DOHH2 (cell line): ENCODE measurements at regions not wholly inside any gene's neighbourhood (a gene's known extent, or its start where the extent isn't known, plus 50 kb on each side); places are given as distances from the start of the nearest gene placed in this dataset.

Experiments used
- H3F3A ChIP-seq: fragments of 200-600 bp; sonication (generic), shearing (Covaris generic); 2 replicates; pipeline ENCODE4 v1.6.0; 2016; ENCODE audit warnings: antibody characterized with exemption, mild to moderate bottlenecking; ENCODE audit not compliant: control insufficient read depth, insufficient read depth
- H3K27ac ChIP-seq: fragments of 200-600 bp; sonication (generic); 2 replicates; pipeline ENCODE4 v1.5.1; 2014; ENCODE audit warnings: low read depth, mild to moderate bottlenecking, low read length, moderate library complexity
- H3K27me3 ChIP-seq: fragments of 200-600 bp; sonication (generic); 2 replicates; pipeline ENCODE4 v1.6.1; 2014; ENCODE audit warnings: mild to moderate bottlenecking, low read length, mixed read lengths; ENCODE audit not compliant: control insufficient read depth
- H3K36me3 ChIP-seq: fragments of 200-600 bp; sonication (generic); 2 replicates; pipeline ENCODE4 v1.6.1; 2014; ENCODE audit warnings: mild to moderate bottlenecking, low read length, moderate library complexity, mixed read lengths; ENCODE audit not compliant: control insufficient read depth
- H3K4me1 ChIP-seq: fragments of 200-600 bp; sonication (generic); 2 replicates; pipeline ENCODE4 v1.6.1; 2014; ENCODE audit warnings: mild to moderate bottlenecking, low read length, mixed read lengths; ENCODE audit not compliant: control insufficient read depth
- H3K4me2 ChIP-seq: fragments of 200-600 bp; sonication (generic); 2 replicates; pipeline ENCODE4 v1.6.0; 2014; ENCODE audit warnings: mild to moderate bottlenecking, low read length, moderate library complexity
- H3K4me3 ChIP-seq: fragments of 200-600 bp; sonication (generic); 2 replicates; pipeline ENCODE4 v1.5.1; 2014; ENCODE audit warnings: mild to moderate bottlenecking, low read length, mixed read lengths
- H3K79me2 ChIP-seq: fragments of 200-600 bp; sonication (generic); 2 replicates; pipeline ENCODE4 v1.6.1; 2014; ENCODE audit warnings: mild to moderate bottlenecking, low read length, mixed read lengths; ENCODE audit not compliant: control insufficient read depth
- H3K9me2 ChIP-seq: fragments of 200-600 bp; sonication (generic); replicated peaks from 2 replicates; pipeline ENCODE4 v1.6.1; 2014; ENCODE audit warnings: mild to moderate bottlenecking, low read length, mixed read lengths; ENCODE audit not compliant: control insufficient read depth
- H3K9me3 ChIP-seq: fragments of 200-600 bp; sonication (generic); 2 replicates; pipeline ENCODE4 v1.6.1; 2014; ENCODE audit warnings: antibody characterized with exemption, low read length, mixed read lengths; ENCODE audit not compliant: control insufficient read depth, insufficient read depth
- H4K20me1 ChIP-seq: fragments of 200-600 bp; sonication (generic); 2 replicates; pipeline ENCODE4 v1.6.0; 2014; ENCODE audit warnings: low read depth, mild to moderate bottlenecking, antibody characterized with exemption, low read length, moderate library complexity; ENCODE audit not compliant: control insufficient read depth, insufficient read depth
- CTCF ChIP-seq: fragments of 200-600 bp; sonication (generic); IDR thresholded peaks from one replicate; pipeline ENCODE4 v1.5.1; 2014; ENCODE audit warnings: antibody characterized with exemption, mild to moderate bottlenecking, low read depth, low read length; ENCODE audit not compliant: poor library complexity, severe bottlenecking
- EZH2phosphoT487 ChIP-seq: fragments of 200-600 bp; sonication (generic); IDR thresholded peaks from 2 replicates; pipeline ENCODE4 v1.6.1; 2017; ENCODE audit warnings: borderline replicate concordance, mild to moderate bottlenecking, antibody characterized with exemption, low read length, moderate library complexity, mixed read lengths

- Histone ChIP-seq H4K20me1 (no peaks in the 10 kb centered on the region), H3K4me1 (no peaks in the 10 kb centered on the region), H3F3A (no peaks in the 10 kb centered on the region), H3K27ac (no peak overlapping the region), H3K79me2 (no peaks in the 10 kb centered on the region), H3K9me2 (no peaks in the 10 kb centered on the region), H3K36me3 (no peaks in the 10 kb centered on the region), H3K9me3 (no peaks in the 10 kb centered on the region), H3K4me3 (no peak overlapping the region), H3K27me3 (no peaks in the 10 kb centered on the region), H3K4me2 (no peak overlapping the region)
- TF ChIP-seq EZH2phosphoT487 (no peak), CTCF (no peak)
Observed at GRCh38 chr14:98974113-98974512, 297.9 kb downstream of the BCL11B start.

GRCh38 chr14:98976271-98976670 lies 295.7 kb downstream of the BCL11B start:
- Histone ChIP-seq H4K20me1 (no peaks in the 10 kb centered on the region), H3K79me2 (no peaks in the 10 kb centered on the region), H3K4me1 (no peaks in the 10 kb centered on the region), H3K4me2 (no peak overlapping the region), H3K27me3 (no peaks in the 10 kb centered on the region), H3K4me3 (no peak overlapping the region), H3K9me3 (no peaks in the 10 kb centered on the region), H3F3A (no peaks in the 10 kb centered on the region), H3K27ac (no peak overlapping the region), H3K9me2 (no peaks in the 10 kb centered on the region), H3K36me3 (no peaks in the 10 kb centered on the region)
- TF ChIP-seq EZH2phosphoT487 (no peak), CTCF (no peak)

GRCh38 chr14:98977451-98977850 lies 294.5 kb downstream of the BCL11B start:
- Histone ChIP-seq H3K27ac (no peak overlapping the region), H3K4me2 (no peak overlapping the region), H3K4me1 (no peaks in the 10 kb centered on the region), H3K4me3 (no peak overlapping the region), H3K79me2 (no peaks in the 10 kb centered on the region), H3K9me3 (no peaks in the 10 kb centered on the region), H3K36me3 (no peaks in the 10 kb centered on the region), H3F3A (no peaks in the 10 kb centered on the region), H3K9me2 (no peaks in the 10 kb centered on the region), H3K27me3 (no peaks in the 10 kb centered on the region), H4K20me1 (no peaks in the 10 kb centered on the region)
- no peak for TF ChIP-seq EZH2phosphoT487
- TF ChIP-seq CTCF, result no peak

- H3K27ac ChIP-seq, result no peak overlapping the region
- no peaks in the 10 kb centered on the region for H3K9me2 ChIP-seq
- TF ChIP-seq CTCF (no peak), EZH2phosphoT487 (no peak)
- H3K9me3 ChIP-seq, result no peaks in the 10 kb centered on the region
- no peaks in the 10 kb centered on the region for H3K79me2 ChIP-seq
- H3K27me3 ChIP-seq, result no peaks in the 10 kb centered on the region
- H3K4me2 ChIP-seq, result no peak overlapping the region
- no peaks in the 10 kb centered on the region for H3F3A ChIP-seq
- no peaks in the 10 kb centered on the region for H3K4me1 ChIP-seq
- no peaks in the 10 kb centered on the region for H4K20me1 ChIP-seq
- no peaks in the 10 kb centered on the region for H3K36me3 ChIP-seq
- H3K4me3 ChIP-seq, result no peak overlapping the region
Observed at GRCh38 chr14:98982986-98983385, 289.0 kb downstream of the BCL11B start.
